Parathyroid adenoma (tissue), 2 donors: ENCODE measurements at regions not wholly inside any gene's neighbourhood (a gene's known extent, or its start where the extent isn't known, plus 50 kb on each side); places are given as distances from the start of the nearest gene placed in this dataset.

Experiments used
- H2AFZ ChIP-seq: fragments of 300-600 bp; sonication (generic); one replicate; pipeline ENCODE4 v1.7.0; 2017; ENCODE audit warnings: antibody characterized with exemption, mild to moderate bottlenecking
- H3K27ac ChIP-seq: fragments of 300-600 bp; sonication (generic); one replicate; pipeline ENCODE4 v1.7.0; 2017
- H3K27me3 ChIP-seq: fragments of 300-600 bp; sonication (generic); one replicate; pipeline ENCODE4 v1.7.0; 2017; ENCODE audit warnings: low read length; ENCODE audit not compliant: control insufficient read depth, insufficient read depth
- H3K36me3 ChIP-seq: fragments of 300-600 bp; sonication (generic); one replicate; pipeline ENCODE4 v1.7.0; 2017; ENCODE audit warnings: low read length; ENCODE audit not compliant: control insufficient read depth, insufficient read depth
- H3K4me1 ChIP-seq: fragments of 300-600 bp; sonication (generic); one replicate; pipeline ENCODE4 v1.7.0; 2017; ENCODE audit warnings: control low read depth
- H3K4me2 ChIP-seq: fragments of 300-600 bp; sonication (generic); one replicate; pipeline ENCODE4 v1.7.0; 2017; ENCODE audit warnings: low read length
- H3K4me3 ChIP-seq: fragments of 300-600 bp; sonication (generic); one replicate; pipeline ENCODE4 v1.7.0; 2017; ENCODE audit warnings: low read depth, low read length
- H3K79me2 ChIP-seq: fragments of 300-600 bp; sonication (generic); one replicate; pipeline ENCODE4 v1.7.0; 2017; ENCODE audit warnings: control low read depth
- H3K9ac ChIP-seq: fragments of 300-600 bp; sonication (generic); one replicate; pipeline ENCODE4 v1.7.0; 2017; ENCODE audit warnings: mild to moderate bottlenecking
- H3K9me3 ChIP-seq: fragments of 300-600 bp; sonication (generic); one replicate; pipeline ENCODE4 v1.7.0; 2017; ENCODE audit warnings: low read length; ENCODE audit not compliant: control insufficient read depth
- TF ChIP-seq, protein P1 (sequence below): fragments of 300-600 bp; sonication (generic); IDR thresholded peaks from one replicate; pipeline ENCODE4 v1.7.0; 2017; ENCODE audit warnings: antibody characterized with exemption, mild to moderate bottlenecking
- donor health status: primary hyperparathyroidism.

DNA sequence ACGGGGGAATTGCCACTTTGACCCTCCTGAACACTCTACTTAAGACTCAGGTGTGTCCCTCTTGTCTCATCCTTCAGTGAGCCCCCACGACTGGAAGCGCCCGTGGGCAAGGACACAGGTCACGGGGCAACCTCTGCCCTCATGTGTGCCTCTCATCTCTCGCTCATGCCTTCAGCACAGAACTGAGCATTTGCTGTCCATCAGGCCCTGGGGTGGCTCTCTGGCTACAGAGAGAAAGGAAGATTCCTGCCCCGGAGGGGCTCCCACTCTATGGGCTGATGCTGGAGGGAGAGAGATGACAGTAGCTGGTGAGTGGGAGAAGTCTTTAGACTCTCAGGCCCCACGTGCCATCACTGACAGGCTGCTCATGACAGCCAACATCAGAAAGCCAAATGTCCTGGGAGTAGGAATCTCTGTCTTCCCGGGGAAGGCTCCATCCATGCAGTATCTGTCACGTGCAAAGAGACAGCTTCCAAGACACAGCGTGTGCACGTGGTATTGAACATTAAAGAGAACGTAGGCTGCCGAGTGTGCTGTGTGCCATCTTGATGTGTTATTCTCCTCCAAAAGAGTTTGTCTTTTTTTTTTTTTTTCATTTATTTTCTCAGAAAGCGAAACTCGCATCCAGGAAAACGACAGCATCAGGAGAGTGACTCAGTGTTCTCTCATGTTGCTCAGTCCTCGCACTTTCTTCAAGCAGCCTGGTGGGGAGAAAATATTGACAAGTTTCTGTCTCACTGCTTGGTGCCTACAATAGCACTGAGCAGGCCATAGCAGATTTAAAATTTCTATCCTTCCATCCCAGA lies 190.5 kb downstream of the GAS1 start:
- H3K4me1 ChIP-seq: no peaks in the 10 kb centered on the region
- no peaks in the 10 kb centered on the region for H3K9me3 ChIP-seq
- H3K4me3 ChIP-seq: no peak overlapping the region
- TF ChIP-seq, protein P1, sequence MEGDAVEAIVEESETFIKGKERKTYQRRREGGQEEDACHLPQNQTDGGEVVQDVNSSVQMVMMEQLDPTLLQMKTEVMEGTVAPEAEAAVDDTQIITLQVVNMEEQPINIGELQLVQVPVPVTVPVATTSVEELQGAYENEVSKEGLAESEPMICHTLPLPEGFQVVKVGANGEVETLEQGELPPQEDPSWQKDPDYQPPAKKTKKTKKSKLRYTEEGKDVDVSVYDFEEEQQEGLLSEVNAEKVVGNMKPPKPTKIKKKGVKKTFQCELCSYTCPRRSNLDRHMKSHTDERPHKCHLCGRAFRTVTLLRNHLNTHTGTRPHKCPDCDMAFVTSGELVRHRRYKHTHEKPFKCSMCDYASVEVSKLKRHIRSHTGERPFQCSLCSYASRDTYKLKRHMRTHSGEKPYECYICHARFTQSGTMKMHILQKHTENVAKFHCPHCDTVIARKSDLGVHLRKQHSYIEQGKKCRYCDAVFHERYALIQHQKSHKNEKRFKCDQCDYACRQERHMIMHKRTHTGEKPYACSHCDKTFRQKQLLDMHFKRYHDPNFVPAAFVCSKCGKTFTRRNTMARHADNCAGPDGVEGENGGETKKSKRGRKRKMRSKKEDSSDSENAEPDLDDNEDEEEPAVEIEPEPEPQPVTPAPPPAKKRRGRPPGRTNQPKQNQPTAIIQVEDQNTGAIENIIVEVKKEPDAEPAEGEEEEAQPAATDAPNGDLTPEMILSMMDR: no peak
- H2AFZ ChIP-seq: no peak overlapping the region
- no peaks in the 10 kb centered on the region for H3K36me3 ChIP-seq
- H3K4me2 ChIP-seq: no peak overlapping the region
- no peak overlapping the region for H3K9ac ChIP-seq
- no peaks in the 10 kb centered on the region for H3K79me2 ChIP-seq
- no peak overlapping the region for H3K27ac ChIP-seq
- no peaks in the 10 kb centered on the region for H3K27me3 ChIP-seq

DNA sequence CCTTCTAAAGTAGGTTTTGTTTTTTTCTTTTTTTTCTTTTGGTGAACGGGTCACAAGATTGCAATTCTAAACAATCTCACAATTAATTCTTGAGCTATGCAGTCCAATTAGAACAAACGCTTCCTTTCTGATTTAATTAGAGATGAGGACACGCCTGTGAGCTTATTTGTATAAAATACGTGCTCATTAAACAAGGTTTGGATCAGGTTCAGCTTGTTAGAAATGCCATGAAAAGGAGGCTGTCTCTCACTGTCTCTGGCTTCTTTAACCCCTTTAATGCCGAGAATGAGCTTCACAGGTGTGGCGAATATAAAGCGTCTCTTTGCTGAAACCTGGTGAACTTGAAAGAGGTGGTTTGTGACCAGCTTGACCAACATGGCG lies 191.8 kb downstream of the GAS1 start:
- H2AFZ ChIP-seq: no peak overlapping the region
- H3K36me3 ChIP-seq: no peaks in the 10 kb centered on the region
- TF ChIP-seq, protein P1: no peak
- H3K4me1 ChIP-seq: no peaks in the 10 kb centered on the region
- no peak overlapping the region for H3K9ac ChIP-seq
- no peak overlapping the region for H3K4me2 ChIP-seq
- no peaks in the 10 kb centered on the region for H3K79me2 ChIP-seq
- no peak overlapping the region for H3K4me3 ChIP-seq
- H3K27me3 ChIP-seq: no peaks in the 10 kb centered on the region
- no peaks in the 10 kb centered on the region for H3K9me3 ChIP-seq
- H3K27ac ChIP-seq: no peak overlapping the region

DNA sequence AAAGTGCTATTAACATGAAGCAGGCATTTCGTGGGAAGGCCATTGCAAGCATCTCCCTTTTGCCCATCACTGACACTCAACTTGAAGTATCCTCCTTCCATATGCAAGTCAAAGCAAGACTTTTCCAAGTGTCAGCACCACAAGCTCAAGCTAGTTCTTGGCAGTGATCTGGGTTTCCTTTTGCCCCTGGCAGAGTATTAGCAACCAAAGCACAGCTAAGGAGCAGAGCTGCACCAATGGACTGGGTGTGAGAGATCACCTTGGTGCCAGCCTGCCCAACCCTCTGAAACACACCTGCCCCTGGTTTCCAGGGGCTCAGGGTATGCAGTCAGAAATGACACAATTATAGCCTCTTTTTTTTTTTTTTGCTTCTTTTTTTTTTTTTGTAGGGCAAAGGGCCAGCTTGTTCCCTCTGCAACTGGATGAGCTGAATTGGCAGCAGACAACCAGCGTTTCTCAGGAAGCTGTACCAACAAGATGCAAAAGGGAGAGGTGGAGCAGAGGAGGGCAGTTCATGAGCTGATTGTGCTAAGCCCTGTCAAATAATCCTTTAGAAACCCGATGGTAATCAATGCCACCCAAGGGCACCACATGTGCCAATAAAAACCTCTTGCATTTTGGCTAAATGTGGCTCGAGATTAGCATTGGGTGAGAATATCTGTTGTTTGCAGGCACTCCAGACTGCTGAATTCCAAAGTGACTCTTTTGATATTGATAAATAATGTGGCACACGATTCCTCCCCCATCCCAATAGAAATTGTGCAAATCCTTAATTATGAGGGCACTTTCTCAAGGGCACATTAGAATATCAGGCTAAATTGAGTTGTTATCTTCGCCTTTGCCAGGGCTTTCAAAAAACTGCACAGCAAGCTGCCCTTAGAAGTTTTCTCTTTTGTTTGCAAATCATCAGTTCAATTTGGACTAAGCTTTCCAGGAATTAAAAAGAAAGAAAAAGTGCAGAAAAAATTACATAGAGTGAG lies 192.4 kb downstream of the GAS1 start:
- Histone ChIP-seq H3K4me1 (no peaks in the 10 kb centered on the region), H3K9ac (no peak overlapping the region), H3K79me2 (no peaks in the 10 kb centered on the region), H3K27ac (no peak overlapping the region), H2AFZ (no peak overlapping the region), H3K36me3 (no peaks in the 10 kb centered on the region), H3K4me2 (no peak overlapping the region), H3K27me3 (no peaks in the 10 kb centered on the region), H3K4me3 (no peak overlapping the region), H3K9me3 (no peaks in the 10 kb centered on the region)
- TF ChIP-seq, protein P1: no peak

DNA sequence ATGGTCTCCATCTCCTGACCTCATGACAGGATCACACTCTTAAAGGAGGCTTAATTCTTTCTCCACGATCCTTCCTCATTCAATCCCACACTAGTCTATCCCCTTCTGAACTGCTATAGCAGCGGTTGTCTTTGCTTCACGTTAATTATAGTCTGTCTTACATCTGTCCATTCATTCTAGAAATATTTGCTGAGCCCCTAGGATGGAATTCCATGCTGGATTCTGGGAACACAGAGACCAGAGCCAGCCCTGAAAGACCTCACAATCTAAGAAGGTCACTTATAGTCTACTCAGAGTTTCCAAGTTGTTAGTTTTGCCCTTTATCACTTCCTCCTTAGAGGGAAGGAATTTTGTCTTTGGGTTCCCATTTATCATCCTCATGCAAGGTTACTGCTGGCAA lies 193.5 kb downstream of the GAS1 start:
- Histone ChIP-seq H3K4me1 (no peaks in the 10 kb centered on the region), H3K4me3 (no peak overlapping the region), H3K79me2 (no peaks in the 10 kb centered on the region), H3K36me3 (no peaks in the 10 kb centered on the region), H3K9ac (no peak overlapping the region), H3K27me3 (no peaks in the 10 kb centered on the region), H3K9me3 (no peaks in the 10 kb centered on the region), H3K4me2 (no peak overlapping the region), H2AFZ (no peak overlapping the region), H3K27ac (no peak overlapping the region)
- TF ChIP-seq, protein P1: no peak
